ENCODE measurements at regions not wholly inside any gene's neighbourhood (a gene's known extent, or its start where the extent isn't known, plus 50 kb on each side); places are given as distances from the start of the nearest gene placed in this dataset.

GRCh38 chr16:85462714-85463611 is 150.2 kb upstream of the GSE1 start:
- H3K27ac ChIP-seq (ENCODE audit: low read depth, low read length): no peak overlapping the region
- H3K9ac ChIP-seq (ENCODE audit: low read length): no peak overlapping the region
- H3K36me3 ChIP-seq (ENCODE audit: insufficient read depth, low read length): no peaks in the 10 kb centered on the region
- no peak overlapping the region for H3K4me3 ChIP-seq (ENCODE audit: low read depth in 1 of 2, low read length in 2 of 2)
- no peaks in the 10 kb centered on the region for H3K27me3 ChIP-seq (ENCODE audit: control insufficient read depth in 1 of 2, insufficient read depth in 2 of 2, low read length in 2 of 2)
- H3K4me1 ChIP-seq (ENCODE audit: insufficient read depth, low read length): peaks cover 48% of the 10 kb centered on the region
- H3K9me3 ChIP-seq (ENCODE audit: low read length): no peaks in the 10 kb centered on the region

DNA sequence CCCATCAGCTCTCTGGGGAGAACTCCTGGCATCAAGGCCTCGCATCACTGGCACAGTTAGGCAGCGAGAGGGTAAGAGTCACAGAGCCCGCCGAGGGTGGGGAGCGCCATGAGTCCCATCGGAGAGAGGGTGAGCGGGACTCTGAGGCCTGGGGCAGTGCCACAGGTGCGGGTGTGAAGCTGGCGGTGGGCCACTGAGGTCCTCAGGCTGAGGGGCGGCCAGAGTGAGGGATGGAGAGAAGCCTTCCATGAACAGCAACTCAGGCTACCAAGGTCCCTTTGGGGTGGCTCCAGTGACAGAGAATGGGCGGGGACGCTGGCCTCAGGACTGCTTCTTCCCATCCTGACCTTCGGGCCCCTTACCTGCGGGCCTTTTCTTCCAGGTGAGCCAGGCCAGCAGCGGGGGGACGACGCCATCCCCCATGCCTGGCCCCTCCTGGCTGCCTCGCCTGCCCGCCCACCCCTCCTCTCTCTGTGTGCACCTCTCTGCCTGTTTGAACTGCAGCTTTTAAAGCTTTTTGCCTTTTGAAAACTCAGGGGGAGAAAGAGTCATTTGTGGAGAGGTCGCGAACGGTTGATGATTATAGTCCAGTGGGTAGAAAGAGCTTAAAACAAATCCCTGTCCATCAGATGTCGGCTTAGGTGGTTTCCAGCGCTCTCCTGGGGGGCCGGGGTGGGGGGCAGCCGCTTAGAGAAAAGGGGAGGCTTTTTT is 149.3 kb upstream of the GSE1 start:
- Histone ChIP-seq H3K36me3 (ENCODE audit: insufficient read depth, low read length) (no peaks in the 10 kb centered on the region), H3K27ac (ENCODE audit: low read depth, low read length) (no peak overlapping the region), H3K4me3 (ENCODE audit: low read depth in 1 of 2, low read length in 2 of 2) (no peak overlapping the region), H3K9me3 (ENCODE audit: low read length) (no peaks in the 10 kb centered on the region), H3K27me3 (ENCODE audit: control insufficient read depth in 1 of 2, insufficient read depth in 2 of 2, low read length in 2 of 2) (no peaks in the 10 kb centered on the region), H3K9ac (ENCODE audit: low read length) (no peak overlapping the region), H3K4me1 (ENCODE audit: insufficient read depth, low read length) (peaks cover 42% of the 10 kb centered on the region)

GRCh38 chr16:85464383-85465305 is 148.5 kb upstream of the GSE1 start:
- Histone ChIP-seq H3K9ac (ENCODE audit: low read length) (no peak overlapping the region), H3K9me3 (ENCODE audit: low read length) (no peaks in the 10 kb centered on the region), H3K27ac (ENCODE audit: low read depth, low read length) (no peak overlapping the region)

DNA sequence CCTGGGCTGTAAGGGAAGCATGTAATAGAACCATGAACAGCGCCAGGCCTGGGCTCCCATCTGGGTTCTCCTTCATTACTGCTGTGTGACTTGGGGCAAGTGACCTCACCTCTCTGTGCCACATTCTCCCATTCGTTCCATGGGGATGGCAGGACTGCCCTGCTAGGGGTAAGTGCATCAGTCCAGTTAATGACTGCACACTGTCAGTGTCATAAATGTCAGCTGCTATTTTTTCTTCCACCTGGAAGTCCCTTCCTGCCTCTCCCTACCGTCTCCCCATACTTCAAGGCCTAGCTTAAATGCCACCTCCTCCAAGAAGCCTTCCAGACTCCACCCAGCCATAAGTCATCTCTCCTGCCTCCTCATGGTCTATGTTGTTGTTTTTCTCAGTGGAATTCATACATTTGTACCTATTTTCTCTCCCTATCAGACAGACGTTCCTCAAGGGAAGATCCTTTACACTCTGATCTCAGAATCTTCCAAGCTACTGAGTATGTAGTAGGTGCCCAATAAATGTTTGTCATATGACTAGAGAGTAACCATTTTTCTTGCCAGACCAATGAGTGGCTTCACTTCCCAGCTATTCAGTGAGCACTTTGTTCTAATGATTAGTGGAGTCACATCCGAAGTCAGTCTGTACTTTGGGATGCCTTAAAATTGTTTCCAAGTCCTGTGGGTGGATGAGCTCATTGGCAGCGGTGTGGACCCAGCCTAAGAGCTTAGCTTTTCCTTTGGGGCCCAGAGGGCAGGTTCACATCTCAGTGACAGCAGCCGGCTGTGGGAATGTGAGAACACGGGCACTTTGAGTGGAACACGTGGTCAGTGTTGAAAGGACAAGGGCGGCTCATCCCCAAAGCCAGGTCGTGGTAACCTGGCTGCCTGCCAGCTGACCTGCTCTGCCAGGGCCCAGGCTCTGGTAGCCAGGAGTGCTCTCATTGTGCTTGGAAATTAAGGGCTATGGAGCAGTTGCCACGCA is 147.5 kb upstream of the GSE1 start:
- no peak overlapping the region for H3K9ac ChIP-seq (ENCODE audit: low read length)
- H3K4me1 ChIP-seq (ENCODE audit: insufficient read depth, low read length): peaks cover 25% of the 10 kb centered on the region
- no peak overlapping the region for H3K4me3 ChIP-seq (ENCODE audit: low read depth in 1 of 2, low read length in 2 of 2)
- no peaks in the 10 kb centered on the region for H3K9me3 ChIP-seq (ENCODE audit: low read length)
- no peaks in the 10 kb centered on the region for H3K27me3 ChIP-seq (ENCODE audit: control insufficient read depth in 1 of 2, insufficient read depth in 2 of 2, low read length in 2 of 2)
- no peak overlapping the region for H3K27ac ChIP-seq (ENCODE audit: low read depth, low read length)
- H3K36me3 ChIP-seq (ENCODE audit: insufficient read depth, low read length): no peaks in the 10 kb centered on the region

More at GRCh38 chr16:85464383-85465305, 148.5 kb upstream of the GSE1 start:
- H3K36me3 ChIP-seq (ENCODE audit: insufficient read depth, low read length): no peaks in the 10 kb centered on the region
- no peaks in the 10 kb centered on the region for H3K27me3 ChIP-seq (ENCODE audit: control insufficient read depth in 1 of 2, insufficient read depth in 2 of 2, low read length in 2 of 2)
- H3K4me3 ChIP-seq (ENCODE audit: low read depth in 1 of 2, low read length in 2 of 2): no peak overlapping the region
- H3K4me1 ChIP-seq (ENCODE audit: insufficient read depth, low read length): peaks cover 34% of the 10 kb centered on the region

DNA sequence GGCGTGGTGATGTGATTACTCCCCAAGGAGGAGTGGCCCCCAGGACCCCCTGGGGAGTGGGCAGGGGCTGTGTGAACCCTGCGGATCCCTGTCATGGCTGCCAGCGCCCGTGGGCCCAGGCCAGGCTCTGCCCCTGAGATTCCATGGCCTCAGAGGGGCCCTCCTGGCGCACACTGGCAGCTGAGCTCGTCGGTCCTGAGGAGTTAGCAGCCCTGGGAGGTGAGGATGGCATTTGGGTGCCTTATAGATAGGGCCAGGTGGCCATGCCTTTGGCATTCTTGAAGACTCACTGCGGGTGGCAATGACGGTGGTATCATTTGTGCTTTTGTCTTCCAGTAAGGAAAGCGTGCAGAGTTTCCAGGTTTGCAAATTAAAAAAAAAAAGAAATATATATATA is 146.8 kb upstream of the GSE1 start:
- no peak overlapping the region for H3K4me3 ChIP-seq (ENCODE audit: low read depth in 1 of 2, low read length in 2 of 2)
- H3K36me3 ChIP-seq (ENCODE audit: insufficient read depth, low read length): no peaks in the 10 kb centered on the region
- H3K9ac ChIP-seq (ENCODE audit: low read length): no peak overlapping the region
- no peaks in the 10 kb centered on the region for H3K27me3 ChIP-seq (ENCODE audit: control insufficient read depth in 1 of 2, insufficient read depth in 2 of 2, low read length in 2 of 2)
- H3K27ac ChIP-seq (ENCODE audit: low read depth, low read length): no peak overlapping the region
- no peaks in the 10 kb centered on the region for H3K9me3 ChIP-seq (ENCODE audit: low read length)
- peaks cover 18% of the 10 kb centered on the region for H3K4me1 ChIP-seq (ENCODE audit: insufficient read depth, low read length)

DNA sequence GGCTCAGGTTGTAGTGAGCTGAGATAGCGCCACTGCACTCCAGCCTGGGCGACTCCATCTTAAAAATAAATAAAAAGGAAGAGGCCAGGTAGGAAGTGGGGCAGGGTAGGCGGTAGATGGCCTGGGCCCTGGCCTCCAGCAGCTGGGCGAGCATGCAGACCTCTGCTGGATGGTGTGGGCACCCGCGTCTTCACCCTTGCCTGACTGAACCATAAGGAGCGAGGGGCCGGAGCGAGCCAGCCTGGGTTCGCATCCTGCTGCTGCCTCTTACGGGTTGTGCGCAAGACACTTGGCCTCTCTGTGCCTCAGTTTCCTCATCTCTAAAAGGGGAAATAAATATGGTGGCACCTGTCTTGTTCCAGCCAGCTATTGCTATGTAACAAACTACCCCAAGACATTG is 146.1 kb upstream of the GSE1 start:
- Histone ChIP-seq H3K4me1 (ENCODE audit: insufficient read depth, low read length) (peaks cover 11% of the 10 kb centered on the region), H3K9me3 (ENCODE audit: low read length) (no peaks in the 10 kb centered on the region), H3K27ac (ENCODE audit: low read depth, low read length) (no peak overlapping the region), H3K27me3 (ENCODE audit: control insufficient read depth in 1 of 2, insufficient read depth in 2 of 2, low read length in 2 of 2) (no peaks in the 10 kb centered on the region), H3K36me3 (ENCODE audit: insufficient read depth, low read length) (no peaks in the 10 kb centered on the region), H3K9ac (ENCODE audit: low read length) (no peak overlapping the region), H3K4me3 (ENCODE audit: low read depth in 1 of 2, low read length in 2 of 2) (no peak overlapping the region)

DNA sequence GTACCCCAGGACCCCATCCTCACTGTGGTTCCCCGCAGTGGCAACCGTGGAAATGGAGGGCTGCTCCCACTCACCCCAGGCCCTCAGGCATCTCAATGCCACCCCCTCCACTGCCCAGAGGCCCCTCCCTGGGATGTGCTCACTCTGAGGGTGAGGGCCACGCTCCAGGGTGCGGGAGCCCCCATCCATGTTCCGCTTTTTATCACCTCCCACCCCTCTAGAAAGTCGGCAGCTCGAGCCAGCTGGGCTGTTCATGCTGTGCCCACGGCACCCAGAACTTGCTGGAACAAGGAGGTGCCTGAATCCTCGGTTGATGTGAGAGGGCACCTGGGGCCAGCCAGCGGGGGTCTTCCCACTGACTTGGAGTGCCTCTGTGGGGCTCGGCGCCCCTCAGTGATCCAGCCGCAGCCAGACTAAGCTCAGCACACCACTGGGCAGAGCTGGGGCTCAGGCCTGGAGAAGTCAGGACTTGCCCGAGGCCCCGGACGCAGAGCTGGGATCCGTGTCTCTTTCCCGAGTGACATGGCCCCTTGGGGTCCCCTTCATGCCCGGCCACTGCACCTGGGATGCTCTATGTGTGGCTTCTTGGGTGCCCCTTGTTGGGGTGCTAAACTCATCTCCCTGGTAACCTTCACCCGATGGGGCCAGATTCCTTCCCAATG is 143.1 kb upstream of the GSE1 start:
- peaks cover 6% of the 10 kb centered on the region for H3K4me1 ChIP-seq (ENCODE audit: insufficient read depth, low read length)
- H3K4me3 ChIP-seq (ENCODE audit: low read depth in 1 of 2, low read length in 2 of 2): no peak overlapping the region
- H3K9ac ChIP-seq (ENCODE audit: low read length): no peak overlapping the region
- no peaks in the 10 kb centered on the region for H3K36me3 ChIP-seq (ENCODE audit: insufficient read depth, low read length)
- no peaks in the 10 kb centered on the region for H3K27me3 ChIP-seq (ENCODE audit: control insufficient read depth in 1 of 2, insufficient read depth in 2 of 2, low read length in 2 of 2)
- H3K27ac ChIP-seq (ENCODE audit: low read depth, low read length): no peak overlapping the region
- no peaks in the 10 kb centered on the region for H3K9me3 ChIP-seq (ENCODE audit: low read length)

DNA sequence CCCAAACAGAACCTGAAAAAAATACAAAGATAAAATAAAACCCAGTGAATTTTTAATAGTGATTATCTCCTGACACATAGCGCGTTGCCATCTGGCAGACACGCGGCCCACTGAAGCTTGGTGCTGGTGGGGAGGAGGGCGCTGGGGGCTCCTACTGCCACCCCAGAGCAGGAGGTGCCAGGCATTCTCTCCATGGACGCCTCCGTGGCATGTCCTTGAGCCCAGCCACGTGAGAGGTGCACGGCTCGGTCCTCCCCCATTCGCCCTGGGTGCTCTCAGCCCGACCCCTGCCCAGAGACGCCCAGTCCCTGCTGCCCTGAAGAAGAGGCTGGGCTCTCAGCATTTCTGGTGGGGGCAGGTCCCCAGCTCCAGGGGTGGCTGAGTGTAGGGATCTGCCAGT is 142.2 kb upstream of the GSE1 start:
- Histone ChIP-seq H3K27me3 (ENCODE audit: control insufficient read depth in 1 of 2, insufficient read depth in 2 of 2, low read length in 2 of 2) (no peaks in the 10 kb centered on the region), H3K4me3 (ENCODE audit: low read depth in 1 of 2, low read length in 2 of 2) (no peak overlapping the region), H3K27ac (ENCODE audit: low read depth, low read length) (no peak overlapping the region), H3K9me3 (ENCODE audit: low read length) (no peaks in the 10 kb centered on the region), H3K36me3 (ENCODE audit: insufficient read depth, low read length) (no peaks in the 10 kb centered on the region), H3K9ac (ENCODE audit: low read length) (no peak overlapping the region), H3K4me1 (ENCODE audit: insufficient read depth, low read length) (peaks cover 14% of the 10 kb centered on the region)

DNA sequence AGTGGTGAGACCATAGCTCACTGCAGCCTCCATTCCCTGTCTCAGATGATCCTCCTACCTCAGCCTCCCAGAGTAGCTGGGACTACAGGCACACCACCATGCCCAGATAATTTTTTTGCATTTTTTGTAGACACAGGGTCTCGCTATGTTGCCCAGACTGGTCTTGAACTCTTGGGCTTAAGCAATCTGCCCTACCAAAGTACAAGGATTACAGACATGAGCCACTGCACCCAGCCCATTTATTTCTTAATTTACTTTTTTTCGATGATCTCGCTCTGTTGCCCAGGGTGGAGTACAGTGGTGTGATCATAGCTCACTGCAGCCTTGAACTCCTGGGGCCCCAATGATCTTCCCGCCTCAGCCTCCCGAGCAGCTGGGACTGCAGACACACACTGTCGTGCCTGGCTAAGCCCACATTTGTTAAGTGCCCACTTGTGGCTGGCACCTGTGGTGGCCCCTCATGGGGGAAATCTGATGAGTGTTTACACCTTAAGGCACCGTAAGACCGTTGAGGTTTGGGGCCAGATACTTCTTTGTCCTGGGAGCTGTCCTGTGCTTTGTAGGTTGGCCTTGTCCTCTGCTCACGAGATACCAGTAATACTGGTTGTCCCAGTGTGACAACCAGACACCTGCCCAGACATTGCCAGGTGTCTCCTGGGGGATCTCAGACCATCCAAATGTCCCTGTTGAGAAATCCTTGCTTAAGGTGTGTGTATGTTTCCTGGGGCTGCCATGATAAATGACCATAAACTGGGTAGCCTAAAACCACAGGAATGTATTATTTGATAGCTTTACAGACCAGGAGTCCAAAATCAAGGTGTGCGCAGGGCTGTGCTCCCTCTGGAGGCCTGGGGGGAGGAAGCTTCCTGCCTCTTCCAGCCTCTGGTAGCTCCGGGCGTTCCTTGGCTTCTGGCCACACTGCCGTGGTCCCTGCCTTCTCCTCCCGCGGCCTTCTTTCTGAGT is 141.4 kb upstream of the GSE1 start:
- Histone ChIP-seq H3K4me1 (ENCODE audit: insufficient read depth, low read length) (peaks cover 18% of the 10 kb centered on the region), H3K27me3 (ENCODE audit: control insufficient read depth in 1 of 2, insufficient read depth in 2 of 2, low read length in 2 of 2) (no peaks in the 10 kb centered on the region), H3K9ac (ENCODE audit: low read length) (no peak overlapping the region), H3K4me3 (ENCODE audit: low read depth in 1 of 2, low read length in 2 of 2) (no peak overlapping the region), H3K9me3 (ENCODE audit: low read length) (no peaks in the 10 kb centered on the region), H3K27ac (ENCODE audit: low read depth, low read length) (no peak overlapping the region), H3K36me3 (ENCODE audit: insufficient read depth, low read length) (no peaks in the 10 kb centered on the region)
